NCI-H1694 treated with DMSO at 0.1 percent for 48 hours (cell line): ENCODE measurements at regions not wholly inside any gene's neighbourhood (a gene's known extent, or its start where the extent isn't known, plus 50 kb on each side); places are given as distances from the start of the nearest gene placed in this dataset.
"Not testable (repeated sequence)": the region's sequence is repeated elsewhere in the genome, so short reads cannot be mapped to it uniquely, and the experiment has no call there.

Experiments
- DNase-seq: peaks from one replicate; lab custom pipeline; 2025; lab: John Stamatoyannopoulos, UW

GRCh38 chr12:66775871-66776270 is 97.0 kb upstream of the GRIP1 start:
- peak; percentile 22 for DNase-seq

GRCh38 chr12:66776974-66777373 is 98.1 kb upstream of the GRIP1 start:
- no peak for DNase-seq

GRCh38 chr12:66779466-66779865 is 100.6 kb upstream of the GRIP1 start:
- no peak for DNase-seq

GRCh38 chr12:66786531-66787308 is 107.8 kb upstream of the GRIP1 start:
- peak; percentile 27 for DNase-seq

GRCh38 chr12:66799551-66799950 is 120.7 kb upstream of the GRIP1 start:
- DNase-seq = no peak

GRCh38 chr12:66800046-66800445 is 121.2 kb upstream of the GRIP1 start:
- no peak for DNase-seq

- peak; percentile 20 for DNase-seq
These were observed 125.1 kb upstream of the GRIP1 start for GRCh38 chr12:66803930-66804329.

- peak; percentile 89 for DNase-seq
These were observed 125.7 kb upstream of the GRIP1 start for GRCh38 chr12:66804563-66804974.

GRCh38 chr12:66808606-66809005 is 129.7 kb upstream of the GRIP1 start:
- DNase-seq = no peak

- no peak for DNase-seq
These were observed 134.4 kb upstream of the GRIP1 start for GRCh38 chr12:66813137-66813892.

- no peak for DNase-seq
These were observed 140.7 kb upstream of the GRIP1 start for GRCh38 chr12:66819587-66819986.

GRCh38 chr12:66822961-66823360 is 144.1 kb upstream of the GRIP1 start:
- no peak for DNase-seq

- DNase-seq = no peak
These were observed 145.1 kb upstream of the GRIP1 start for GRCh38 chr12:66823857-66824570.

- not testable (repeated sequence) for DNase-seq
These were observed 147.0 kb upstream of the GRIP1 start for GRCh38 chr12:66825921-66826320.

- no peak for DNase-seq
These were observed 150.9 kb upstream of the GRIP1 start for GRCh38 chr12:66829660-66830325.

GRCh38 chr12:66831495-66831894 is 152.6 kb upstream of the GRIP1 start:
- DNase-seq = no peak

GRCh38 chr12:66832997-66833396 is 154.1 kb upstream of the GRIP1 start:
- no peak for DNase-seq

- no peak for DNase-seq
These were observed 157.9 kb upstream of the GRIP1 start for GRCh38 chr12:66836623-66837310.

- DNase-seq = no peak
These were observed 158.4 kb upstream of the GRIP1 start for GRCh38 chr12:66837311-66837627.

- no peak for DNase-seq
These were observed 159.5 kb upstream of the GRIP1 start for GRCh38 chr12:66838366-66838765.

- DNase-seq = no peak
These were observed 170.1 kb upstream of the GRIP1 start for GRCh38 chr12:66848967-66849366.

GRCh38 chr12:66851134-66851533 is 172.3 kb upstream of the GRIP1 start:
- DNase-seq = no peak
